ENCODE measurements at regions not wholly inside any gene's neighbourhood (a gene's known extent, or its start where the extent isn't known, plus 50 kb on each side); places are given as distances from the start of the nearest gene placed in this dataset.
"Not testable (repeated sequence)": the region's sequence is repeated elsewhere in the genome, so short reads cannot be mapped to it uniquely, and the experiment has no call there.

GRCh38 chr11:116666673-116667249 is 106.0 kb downstream of the BUD13 start:
- H3K9me3 ChIP-seq (ENCODE audit: control insufficient read depth in 4 of 4, low read length in 3 of 4); H3K9ac ChIP-seq (ENCODE audit: low read depth in 1 of 2, low read length in 2 of 2); H3K27me3 ChIP-seq (ENCODE audit: control insufficient read depth in 4 of 4, insufficient read depth in 4 of 4, low read length in 3 of 4); H3K36me3 ChIP-seq (ENCODE audit: control insufficient read depth in 4 of 4, insufficient read depth in 3 of 4, low read depth in 1 of 4, low read length in 3 of 4): not testable (repeated sequence)
- H3K4me3 ChIP-seq (ENCODE audit: low read depth in 1 of 3, low read length in 3 of 3): peak overlapping the region in 2 of 3 donors; percentile 37 to 58
- H3K27ac ChIP-seq (ENCODE audit: low read depth in 1 of 2, low read length in 2 of 2): peak overlapping the region; percentile 7 to 59
- peaks cover 6 to 21% (median 15%) of the 10 kb centered on the region in 4 donors for H3K4me1 ChIP-seq (ENCODE audit: control insufficient read depth in 4 of 4, insufficient read depth in 4 of 4, low read length in 3 of 4)
- peak; percentile 39 for TF ChIP-seq YY1 (IDR thresholded peaks at IDR 0.05)
- WGBS: 66% methylated on average over 15 of the region's 15 CpGs
- DNase-seq (ENCODE audit: low spot score): peak; percentile 9

DNA sequence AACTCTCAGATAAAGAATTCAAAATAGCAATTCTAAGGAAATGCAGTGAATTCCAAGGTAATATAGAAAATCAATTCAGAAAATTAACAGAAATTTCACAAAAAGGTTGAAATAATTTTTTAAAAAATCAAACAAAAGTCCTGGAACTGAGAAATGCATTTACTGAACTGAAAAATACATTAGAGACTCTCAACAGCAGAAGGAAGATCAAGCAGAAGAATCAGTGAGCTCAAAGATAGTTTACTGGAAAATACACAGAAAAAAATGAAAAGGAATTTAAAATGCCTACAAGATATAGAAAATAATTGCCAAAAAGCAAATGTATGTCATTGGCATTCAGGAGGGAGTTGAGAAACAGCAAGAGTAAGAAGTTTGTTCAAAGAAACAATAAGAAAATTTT is 107.3 kb downstream of the BUD13 start:
- TF ChIP-seq FOXA2 (IDR thresholded peaks at IDR 0.05) (no peak), NR2F2 (IDR thresholded peaks at IDR 0.05) (no peak), ATF3 (IDR thresholded peaks at IDR 0.05) (no peak), JUND (IDR thresholded peaks at IDR 0.05) (no peak), TAF1 (conservative IDR thresholded peaks at IDR 0.05) (no peak), ZBTB33 (IDR thresholded peaks at IDR 0.05) (no peak), RAD21 (IDR thresholded peaks at IDR 0.05) (no peak), CTCF (IDR thresholded peaks at IDR 0.05; ENCODE audit: low read depth, low read length, missing input control) (no peak), HNF4A (conservative IDR thresholded peaks at IDR 0.05) (no peak), EGR1 (IDR thresholded peaks at IDR 0.05; ENCODE audit: low read depth in 2 of 2) (no peak), FOXA1 (IDR thresholded peaks at IDR 0.05) (no peak), REST (IDR thresholded peaks at IDR 0.05) (no peak), GABPA (IDR thresholded peaks at IDR 0.05 in 1 of 2, conservative IDR thresholded peaks at IDR 0.05 in 1 of 2) (no peak), RXRA (IDR thresholded peaks at IDR 0.05) (no peak), SP1 (IDR thresholded peaks at IDR 0.05) (no peak), YY1 (IDR thresholded peaks at IDR 0.05) (no peak), HNF4G (IDR thresholded peaks at IDR 0.05) (no peak)
- TF ChIP-seq, protein P1, sequence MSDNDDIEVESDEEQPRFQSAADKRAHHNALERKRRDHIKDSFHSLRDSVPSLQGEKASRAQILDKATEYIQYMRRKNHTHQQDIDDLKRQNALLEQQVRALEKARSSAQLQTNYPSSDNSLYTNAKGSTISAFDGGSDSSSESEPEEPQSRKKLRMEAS (IDR thresholded peaks at IDR 0.05): no peak
- H3K9ac ChIP-seq (ENCODE audit: low read depth in 1 of 2, low read length in 2 of 2): no peak overlapping the region
- peaks cover 13 to 33% (median 26%) of the 10 kb centered on the region in 4 donors for H3K4me1 ChIP-seq (ENCODE audit: control insufficient read depth in 4 of 4, insufficient read depth in 4 of 4, low read length in 3 of 4)
- H3K27me3 ChIP-seq (ENCODE audit: control insufficient read depth in 4 of 4, insufficient read depth in 4 of 4, low read length in 3 of 4): no peaks in the 10 kb centered on the region
- H3K9me3 ChIP-seq (ENCODE audit: control insufficient read depth in 4 of 4, low read length in 3 of 4): peaks cover 0 to 7% (median 0%) of the 10 kb centered on the region in 4 donors
- no peak overlapping the region for H3K27ac ChIP-seq (ENCODE audit: low read depth in 1 of 2, low read length in 2 of 2)
- DNase-seq (ENCODE audit: low spot score): no peak
- H3K4me3 ChIP-seq (ENCODE audit: low read depth in 1 of 3, low read length in 3 of 3): no peak overlapping the region
- H3K36me3 ChIP-seq (ENCODE audit: control insufficient read depth in 4 of 4, insufficient read depth in 3 of 4, low read depth in 1 of 4, low read length in 3 of 4): no peaks in the 10 kb centered on the region
